ENCODE measurements at regions not wholly inside any gene's neighbourhood (a gene's known extent, or its start where the extent isn't known, plus 50 kb on each side); places are given as distances from the start of the nearest gene placed in this dataset.
"Not testable (repeated sequence)": the region's sequence is repeated elsewhere in the genome, so short reads cannot be mapped to it uniquely, and the experiment has no call there.

DNA sequence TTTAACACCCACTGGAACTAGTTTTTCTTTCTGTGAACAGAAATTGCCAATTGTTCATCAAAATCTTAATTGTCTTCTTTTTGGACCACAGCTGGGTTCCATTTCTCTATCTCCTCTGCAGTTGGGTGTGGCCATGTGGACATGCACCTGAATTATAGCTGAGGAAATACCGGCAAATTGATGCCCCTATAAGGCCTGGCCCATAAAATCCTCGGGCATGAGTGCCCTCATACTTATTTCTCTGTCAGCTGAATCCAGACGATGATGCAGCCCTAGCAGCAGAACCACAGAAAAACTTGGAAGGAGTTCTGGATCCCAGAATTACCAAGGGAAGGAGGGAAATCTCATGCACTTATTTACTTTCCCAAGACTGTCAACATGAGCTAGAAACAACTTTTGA, 249.0 kb downstream of the CYRIA start:
- FAIRE-seq (no peak), DNase-seq (ENCODE audit: low spot score in 2 of 2) (no peak)

DNA sequence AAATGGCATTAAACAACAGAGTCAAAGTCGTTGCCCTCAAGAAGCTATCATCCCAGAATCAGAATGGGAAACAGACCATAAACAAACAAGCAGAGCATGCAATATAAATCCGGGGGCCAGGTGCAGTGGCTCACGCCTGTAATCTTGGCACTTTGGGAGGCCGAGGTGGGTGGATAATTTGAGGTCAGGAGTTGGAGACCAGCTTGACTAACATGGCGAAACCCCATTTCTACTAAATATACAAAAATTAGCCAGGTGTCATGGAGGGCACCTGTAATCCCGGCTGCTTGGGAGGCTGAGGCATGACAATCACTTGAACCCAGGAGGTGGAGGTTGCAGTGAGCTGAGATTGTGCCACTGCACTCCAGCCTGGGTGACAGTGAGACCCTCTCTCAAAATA, 249.8 kb downstream of the CYRIA start:
- not testable (repeated sequence) for FAIRE-seq; DNase-seq (ENCODE audit: low spot score in 2 of 2)

- FAIRE-seq (no peak), DNase-seq (ENCODE audit: low spot score in 2 of 2) (no peak)
Measured at GRCh38 chr2:16413947-16414346, 251.7 kb downstream of the CYRIA start.

DNA sequence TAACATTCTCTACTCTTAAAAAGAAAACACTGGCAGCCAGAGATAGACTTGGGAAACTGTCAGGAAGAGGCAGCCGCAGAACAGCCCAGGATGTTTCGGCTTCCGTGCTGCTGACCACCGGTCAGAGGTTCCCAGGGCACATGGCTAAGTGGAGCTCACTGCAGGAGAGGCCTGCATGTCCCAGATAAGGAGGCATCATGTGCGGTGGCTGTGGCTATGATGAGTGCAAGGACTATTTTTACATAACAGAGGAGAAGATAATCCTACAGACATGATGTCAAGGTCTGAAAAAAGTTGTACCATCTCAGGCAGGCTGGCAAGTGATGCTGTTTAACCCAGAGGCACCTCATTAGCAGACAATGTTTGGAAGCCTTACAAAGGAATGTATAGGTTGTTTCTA, 252.3 kb downstream of the CYRIA start:
- FAIRE-seq = no peak
- no peak for DNase-seq (ENCODE audit: low spot score in 2 of 2)

- DNase-seq (ENCODE audit: low spot score in 2 of 2) (no peak), FAIRE-seq (no peak)
Measured at GRCh38 chr2:16412321-16413030, 253.2 kb downstream of the CYRIA start.

- FAIRE-seq = no peak
Measured at GRCh38 chr2:16411788-16412187, 253.8 kb downstream of the CYRIA start.

DNA sequence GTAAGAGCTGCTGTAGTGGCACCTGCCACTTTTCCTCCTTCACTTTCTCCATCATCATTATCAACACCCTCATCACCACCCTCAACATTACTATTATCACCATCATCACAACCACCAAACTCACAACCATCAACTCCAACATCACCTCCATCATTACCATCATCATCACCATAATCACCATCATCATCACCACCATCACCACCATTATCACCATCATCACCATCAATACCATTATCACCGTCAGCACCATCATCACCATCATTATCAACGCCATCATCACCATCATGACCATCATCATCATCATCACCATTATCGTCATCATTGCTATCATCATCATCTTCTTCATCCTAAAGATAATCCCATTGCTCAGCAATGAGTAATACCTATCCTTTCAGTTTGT, 255.8 kb downstream of the CYRIA start:
- no peak for DNase-seq (ENCODE audit: low spot score in 2 of 2)
- no peak for FAIRE-seq

More at GRCh38 chr2:16411788-16412187, 253.8 kb downstream of the CYRIA start:
- no peak for DNase-seq (ENCODE audit: low spot score in 2 of 2)

GRCh38 chr2:16409006-16409390, 256.6 kb downstream of the CYRIA start:
- FAIRE-seq (no peak), DNase-seq (ENCODE audit: low spot score in 2 of 2) (no peak)

- FAIRE-seq (no peak), DNase-seq (ENCODE audit: low spot score in 2 of 2) (no peak)
Measured at GRCh38 chr2:16408331-16409005, 257.2 kb downstream of the CYRIA start.

GRCh38 chr2:16407358-16407757, 258.3 kb downstream of the CYRIA start:
- DNase-seq (ENCODE audit: low spot score in 2 of 2) = no peak
- FAIRE-seq = no peak

DNA sequence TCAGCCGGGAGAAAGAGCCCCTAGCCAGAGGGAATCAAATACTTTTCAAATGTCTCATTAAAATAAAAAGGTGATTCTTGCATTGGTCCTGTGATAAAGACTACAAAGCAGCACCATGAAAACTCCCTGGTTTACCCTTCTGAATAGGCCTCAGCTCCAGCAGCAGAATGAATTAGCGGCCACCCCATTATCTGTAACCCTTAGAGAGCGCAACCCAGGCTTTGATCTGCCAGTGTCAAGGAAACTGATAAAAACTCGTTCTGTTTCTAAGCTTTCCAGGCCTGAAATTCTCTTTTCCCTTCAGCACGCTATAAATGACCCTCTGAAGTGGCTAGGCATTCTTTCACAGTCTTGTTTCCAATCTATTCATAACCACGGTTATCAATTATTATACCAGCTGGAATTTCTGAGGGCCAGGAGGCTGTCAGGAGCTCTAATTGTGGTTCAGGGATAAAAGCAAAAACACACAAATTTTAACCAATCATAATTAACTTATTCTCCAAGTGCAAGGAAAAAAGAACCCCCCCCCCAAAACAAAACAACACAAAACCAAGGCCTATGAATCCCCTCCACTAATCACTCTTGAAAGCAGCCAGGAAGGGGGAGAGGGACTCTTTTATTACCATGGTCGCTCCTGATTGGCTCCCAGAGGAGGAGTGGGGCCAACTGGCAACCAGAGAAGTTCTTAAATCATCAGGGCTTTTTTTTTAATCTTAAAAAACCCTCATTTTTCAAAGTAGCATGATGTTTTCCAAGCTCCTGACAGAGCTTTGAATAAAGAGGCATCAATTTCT, 258.9 kb downstream of the CYRIA start:
- no peak for DNase-seq (ENCODE audit: low spot score in 2 of 2)
- no peak for FAIRE-seq

- FAIRE-seq (no peak), DNase-seq (ENCODE audit: low spot score in 2 of 2) (no peak)
Measured at GRCh38 chr2:16405551-16405950, 260.1 kb downstream of the CYRIA start.

DNA sequence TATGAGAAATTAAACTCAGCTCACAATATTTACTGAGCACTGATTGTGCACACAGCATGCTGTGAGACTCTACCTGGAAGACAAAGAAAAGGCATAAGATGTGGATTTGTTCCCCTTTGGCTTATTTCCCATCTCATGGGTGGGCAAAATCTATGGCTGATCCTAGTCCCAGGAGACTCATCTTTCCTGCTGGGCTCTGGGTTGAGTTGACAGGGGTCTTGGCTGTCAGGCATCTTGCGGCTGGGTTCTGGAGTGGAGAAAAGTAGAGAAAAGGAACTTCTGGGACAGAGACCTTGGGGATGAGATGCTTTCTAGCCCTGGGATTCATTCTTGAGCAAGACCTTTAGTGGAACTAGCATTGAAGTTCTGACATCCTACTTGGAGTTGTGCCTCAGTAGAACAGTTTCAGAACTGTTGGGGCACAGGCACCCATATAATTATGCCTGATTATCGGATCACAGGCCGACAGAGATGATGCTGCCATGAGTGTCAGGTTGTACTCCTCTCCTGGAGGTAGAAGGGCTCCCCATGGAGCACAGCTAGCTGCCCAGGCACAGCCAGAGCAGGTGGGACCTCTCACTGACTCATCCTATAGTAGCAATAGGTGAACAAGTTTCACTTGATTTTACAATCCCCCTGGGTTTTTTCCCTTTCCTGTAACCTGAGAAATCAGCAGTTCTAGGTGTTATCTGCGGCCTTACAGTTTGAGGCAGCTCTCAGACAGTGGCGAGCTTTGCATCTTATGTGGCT, 260.9 kb downstream of the CYRIA start:
- DNase-seq (ENCODE audit: low spot score in 2 of 2) (no peak), FAIRE-seq (no peak)

- DNase-seq (ENCODE audit: low spot score in 2 of 2) (no peak), FAIRE-seq (no peak)
Measured at GRCh38 chr2:16404146-16404545, 261.5 kb downstream of the CYRIA start.

- DNase-seq (ENCODE audit: low spot score in 2 of 2) = no peak
- no peak for FAIRE-seq
Measured at GRCh38 chr2:16402891-16403290, 262.7 kb downstream of the CYRIA start.

DNA sequence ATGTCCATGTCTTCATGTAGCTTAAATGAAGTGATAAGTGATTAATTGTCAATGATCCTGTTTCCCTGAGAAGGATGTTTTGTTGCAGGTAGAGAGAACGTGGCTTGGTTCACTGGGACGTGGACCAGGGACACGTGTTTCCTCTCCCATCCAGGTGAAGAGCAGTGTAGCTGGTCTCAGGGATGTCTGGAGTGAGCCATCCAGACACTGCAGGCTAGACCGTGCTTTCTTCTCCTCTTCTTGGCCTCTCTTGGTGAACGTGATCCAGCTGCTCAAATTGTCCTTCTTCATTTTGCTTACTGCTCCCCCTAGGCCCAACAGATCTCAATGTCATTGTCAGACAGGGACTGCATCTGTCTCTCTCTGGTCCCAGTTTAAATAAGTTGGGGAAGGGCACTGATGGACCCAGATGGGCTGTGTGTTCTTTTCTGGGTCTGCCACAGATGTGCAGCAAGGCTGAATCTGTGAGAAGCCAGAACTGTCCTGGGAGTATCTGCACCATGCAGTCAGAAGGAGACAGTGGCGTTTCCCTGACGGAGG, 263.8 kb downstream of the CYRIA start:
- DNase-seq (ENCODE audit: low spot score in 2 of 2) (no peak), FAIRE-seq (no peak)

GRCh38 chr2:16400127-16400623, 265.5 kb downstream of the CYRIA start:
- no peak for FAIRE-seq
- DNase-seq (ENCODE audit: low spot score in 2 of 2) = no peak

DNA sequence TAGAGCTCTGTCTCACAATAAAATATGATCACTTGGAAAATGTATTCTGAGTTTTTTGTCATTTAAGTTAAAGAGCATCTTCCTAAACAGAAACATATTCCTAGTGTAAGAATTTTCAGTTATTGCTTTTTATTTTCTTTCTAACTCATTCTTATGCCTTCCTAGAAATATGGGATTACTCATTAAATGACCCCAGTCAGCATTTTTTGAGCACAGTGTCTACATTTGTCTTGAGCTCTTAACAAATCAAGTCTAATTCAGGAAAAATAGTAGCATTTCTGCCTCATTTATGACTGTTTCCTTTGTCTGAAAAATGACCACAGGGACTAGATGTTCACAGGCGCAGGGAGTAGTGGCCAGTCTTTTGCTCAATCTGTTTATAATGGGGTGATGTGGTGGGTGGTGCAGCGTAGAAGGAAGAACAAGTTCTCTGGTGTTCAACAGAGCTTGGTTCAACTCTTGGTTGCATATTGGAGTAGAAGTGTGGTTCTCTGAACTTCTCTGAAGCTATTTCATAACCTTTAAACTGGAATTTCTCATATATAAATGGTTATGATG, 267.1 kb downstream of the CYRIA start:
- FAIRE-seq (no peak), DNase-seq (ENCODE audit: low spot score in 2 of 2) (no peak)

- DNase-seq (ENCODE audit: low spot score in 2 of 2) (no peak), FAIRE-seq (no peak)
Measured at GRCh38 chr2:16397681-16398475, 267.8 kb downstream of the CYRIA start.
